HG02938 (cell line): ENCODE measurements at regions not wholly inside any gene's neighbourhood (a gene's known extent, or its start where the extent isn't known, plus 50 kb on each side); places are given as distances from the start of the nearest gene placed in this dataset.
"Not testable (repeated sequence)": the region's sequence is repeated elsewhere in the genome, so short reads cannot be mapped to it uniquely, and the experiment has no call there.

ENCODE experiments used
- ATAC-seq: cut with Tn5 transposase; IDR thresholded peaks from one replicate; pipeline ENCODE4 v1.9.1; 2021; ENCODE audit warnings: mild to moderate bottlenecking, moderate library complexity; ENCODE audit not compliant: unreplicated experiment

GRCh38 chrX:98028691-98029090 is 1145.0 kb downstream of the RPA4 start:
- ATAC-seq: no peak

DNA sequence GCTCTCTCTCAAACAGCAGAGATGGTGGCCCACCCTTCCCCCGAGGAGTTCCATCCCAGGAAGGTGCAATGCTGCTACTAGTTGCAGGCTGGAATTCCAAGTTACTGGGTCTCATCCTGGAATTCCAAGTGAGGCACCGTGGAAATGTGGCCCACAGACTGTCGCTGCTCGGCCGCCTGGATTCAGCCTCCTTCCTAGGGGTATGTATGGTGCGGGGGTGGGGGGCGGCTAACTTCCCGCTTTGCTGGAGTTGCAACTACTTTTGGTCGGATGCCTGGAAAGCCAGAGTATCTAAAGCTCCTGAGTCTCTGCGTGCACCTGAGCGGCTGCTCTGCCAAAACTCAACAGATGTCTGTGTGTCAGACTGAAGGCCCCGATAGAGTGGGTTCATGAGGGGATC is 1146.2 kb downstream of the RPA4 start:
- ATAC-seq: no peak

DNA sequence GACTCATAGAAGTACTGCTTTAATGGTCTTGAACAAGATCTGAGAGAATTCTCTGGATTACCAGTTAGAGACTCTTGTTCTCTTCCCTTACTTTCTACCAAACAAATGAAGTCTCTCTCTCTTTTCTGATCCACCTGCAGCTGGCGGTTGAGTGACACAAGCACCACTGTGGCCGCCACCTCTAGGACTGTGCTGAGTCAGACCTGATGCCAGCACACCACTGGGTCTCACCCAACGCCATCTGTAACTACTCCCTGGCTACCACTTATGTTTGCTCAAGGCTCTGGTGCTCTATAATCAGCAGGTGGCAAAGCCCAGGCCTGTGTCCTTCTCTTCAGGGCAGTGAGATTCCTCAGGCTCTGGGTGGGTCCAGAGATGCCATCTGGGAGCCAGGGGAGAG is 1173.5 kb downstream of the RPA4 start:
- no peak for ATAC-seq

- no peak for ATAC-seq
Observed at GRCh38 chrX:98065151-98065550, 1181.4 kb downstream of the RPA4 start.

- ATAC-seq: no peak
Observed at GRCh38 chrX:98067611-98068010, 1183.9 kb downstream of the RPA4 start.

DNA sequence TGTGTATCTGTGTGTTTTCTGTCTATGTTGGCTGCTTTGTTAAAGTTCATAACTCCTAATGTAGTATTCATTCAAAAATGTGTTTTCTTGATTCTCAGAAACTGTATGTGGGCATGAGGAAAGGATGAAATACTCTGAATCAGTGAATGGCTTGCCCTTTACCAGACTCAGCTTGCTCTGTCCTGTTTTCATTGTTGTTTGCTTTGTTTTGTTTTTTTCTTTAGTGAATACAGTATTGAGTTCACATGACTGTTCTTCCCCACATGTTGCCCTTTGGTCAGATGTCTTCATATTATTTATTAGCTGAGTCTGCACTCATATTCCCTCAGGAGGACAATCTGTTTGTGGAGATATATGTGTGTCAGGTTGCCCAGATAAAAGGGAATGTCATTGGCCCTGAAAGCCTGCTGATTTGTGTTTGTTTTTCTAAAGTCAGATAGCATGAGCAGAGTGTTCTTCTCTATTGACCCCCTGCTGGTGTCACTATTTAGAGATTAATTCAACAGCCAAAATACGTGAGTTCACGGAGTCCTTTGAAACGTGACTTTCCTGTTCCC is 1184.4 kb downstream of the RPA4 start:
- ATAC-seq: no peak

DNA sequence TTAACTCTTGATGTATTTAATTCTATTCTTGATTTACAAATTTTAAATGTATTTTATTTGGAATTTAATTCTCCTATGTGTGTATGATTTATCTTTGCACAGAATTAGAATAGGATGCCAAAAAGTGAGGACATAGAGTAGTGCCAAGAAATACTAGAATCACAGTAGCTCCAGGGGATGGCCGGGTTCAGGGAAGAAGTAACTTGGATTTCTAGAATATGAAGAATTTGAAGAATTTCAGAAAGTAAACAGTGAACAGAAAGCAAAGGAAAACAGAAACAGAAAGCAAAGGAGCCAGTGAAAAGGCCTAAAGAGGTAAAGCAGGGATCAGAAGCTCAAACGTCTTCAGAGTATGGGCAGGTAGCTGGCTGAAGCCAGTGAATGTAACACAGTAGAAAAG is 1187.6 kb downstream of the RPA4 start:
- ATAC-seq: no peak

DNA sequence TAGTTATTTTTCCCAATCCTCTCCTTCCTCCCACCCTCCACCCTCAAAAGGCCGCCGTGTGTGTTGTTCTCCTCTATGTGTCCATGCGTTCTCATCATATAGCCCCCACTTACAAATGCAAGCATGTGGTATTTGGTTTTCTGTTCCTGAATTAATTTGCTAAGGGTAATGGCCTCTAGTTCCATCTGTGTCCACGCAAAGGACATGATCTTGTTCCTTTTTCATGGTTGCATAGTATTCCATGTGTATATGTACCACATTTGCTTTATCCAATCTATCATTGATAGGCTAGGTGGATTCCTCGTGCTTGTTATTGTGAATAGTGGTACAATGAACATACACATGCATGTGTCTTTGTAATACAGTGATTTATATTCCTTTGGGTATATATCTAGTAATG is 1193.7 kb downstream of the RPA4 start:
- no peak for ATAC-seq

DNA sequence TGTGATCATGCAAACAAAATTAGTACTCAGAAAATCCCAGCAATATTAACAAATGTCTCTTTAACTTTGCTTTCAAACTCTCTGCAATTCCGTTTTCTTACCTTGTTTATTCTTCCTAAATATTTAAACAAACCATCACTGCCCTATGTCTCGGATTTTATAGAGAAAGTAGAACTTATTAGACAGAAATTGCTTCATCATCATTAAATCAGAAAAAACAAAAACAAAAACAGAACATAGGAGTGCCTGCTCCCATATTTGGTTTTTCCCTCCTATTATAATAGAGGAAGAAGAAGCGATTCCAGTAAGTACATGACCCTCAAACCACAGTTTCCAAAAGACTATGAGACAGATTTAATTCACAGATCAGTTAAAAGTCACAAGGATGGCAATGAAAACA is 1228.0 kb downstream of the RPA4 start:
- no peak for ATAC-seq

GRCh38 chrX:98114021-98114420 is 1230.3 kb downstream of the RPA4 start:
- ATAC-seq: no peak

GRCh38 chrX:98141466-98141865 is 1257.8 kb downstream of the RPA4 start:
- ATAC-seq: no peak

DNA sequence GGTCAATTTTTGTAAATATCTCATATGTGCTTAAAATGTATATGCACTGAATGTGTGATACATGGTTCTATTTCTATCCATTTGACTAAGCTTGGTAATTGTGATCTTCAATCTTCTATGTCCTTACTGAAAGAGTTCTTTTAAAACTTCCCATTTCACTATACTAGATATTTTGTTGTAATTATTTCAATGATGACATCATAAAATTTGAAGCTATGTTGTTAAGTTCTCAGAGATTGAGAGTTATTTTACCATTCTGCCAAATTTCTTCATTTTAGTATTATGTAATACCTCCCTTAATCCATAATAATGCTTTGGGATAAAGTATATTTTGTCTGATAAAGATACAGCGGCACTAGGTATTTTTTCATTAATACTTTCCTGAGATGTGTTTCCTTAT is 1307.3 kb downstream of the RPA4 start:
- ATAC-seq: no peak

GRCh38 chrX:98194036-98194435 is 1310.3 kb downstream of the RPA4 start:
- ATAC-seq: no peak

- ATAC-seq: no peak
Observed at GRCh38 chrX:98203800-98204199, 1320.1 kb downstream of the RPA4 start.

GRCh38 chrX:98207947-98208346 is 1324.2 kb downstream of the RPA4 start:
- ATAC-seq: no peak

DNA sequence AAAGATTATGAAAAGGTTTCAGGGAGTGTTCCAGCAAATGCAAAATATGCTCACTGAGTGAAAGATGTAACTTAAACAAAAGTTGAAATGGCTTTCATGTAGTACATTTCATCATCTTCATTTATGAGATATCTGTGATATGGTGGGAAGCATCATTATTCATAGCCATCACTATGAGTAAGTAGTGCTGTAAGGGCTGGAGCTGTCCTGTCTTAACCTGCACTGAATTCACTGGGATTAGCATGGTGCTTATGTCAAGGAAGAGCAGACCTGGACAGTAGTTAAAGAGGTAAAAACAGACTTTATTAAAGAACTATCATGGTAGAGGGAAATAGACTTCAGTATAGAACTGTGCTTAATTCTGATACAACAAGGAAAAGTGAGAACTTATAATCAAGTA is 1347.3 kb downstream of the RPA4 start:
- no peak for ATAC-seq

DNA sequence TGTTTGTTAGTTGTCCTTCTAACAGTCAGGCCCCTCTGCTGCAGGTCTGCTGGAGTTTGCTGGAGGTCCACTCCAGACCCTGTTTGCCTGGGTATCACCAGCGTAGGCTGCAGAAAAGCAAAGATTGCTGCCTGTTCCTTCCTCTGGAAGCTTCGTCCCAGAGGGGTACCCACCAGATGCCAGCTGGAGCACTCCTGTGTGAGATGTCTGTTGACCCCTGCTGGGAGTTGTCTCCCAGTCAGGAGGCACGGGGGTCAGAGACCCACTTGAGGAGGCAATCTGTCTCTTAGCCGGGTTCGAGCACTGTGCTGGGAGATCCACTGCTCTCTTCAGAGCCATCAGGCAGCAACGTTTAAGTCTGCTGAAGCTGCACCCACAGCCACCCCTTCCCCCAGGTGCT is 1356.4 kb downstream of the RPA4 start:
- ATAC-seq: not testable (repeated sequence)

GRCh38 chrX:98263135-98263534 is 1379.4 kb downstream of the RPA4 start:
- no peak for ATAC-seq

DNA sequence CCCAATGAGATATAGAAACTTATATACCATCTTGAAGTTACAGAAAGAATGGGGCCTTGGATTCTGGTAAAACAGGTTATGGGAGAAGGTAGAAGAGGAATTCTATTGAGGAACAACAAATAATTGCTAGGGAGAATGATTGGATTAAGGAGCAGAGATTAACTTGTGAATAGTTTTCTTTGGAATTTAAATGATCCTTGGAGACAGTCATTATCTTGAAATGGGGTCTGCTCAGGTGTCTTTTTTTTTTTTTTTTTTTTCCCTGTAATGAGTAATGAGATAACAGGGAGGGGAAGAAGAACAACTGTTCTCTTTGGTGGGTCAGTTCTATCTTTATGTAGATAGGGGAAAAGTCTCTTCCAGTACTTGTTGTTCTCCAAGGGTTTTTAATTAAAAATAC is 1406.0 kb downstream of the RPA4 start:
- ATAC-seq: no peak

- ATAC-seq: no peak
Observed at GRCh38 chrX:98294310-98294709, 1410.6 kb downstream of the RPA4 start.

DNA sequence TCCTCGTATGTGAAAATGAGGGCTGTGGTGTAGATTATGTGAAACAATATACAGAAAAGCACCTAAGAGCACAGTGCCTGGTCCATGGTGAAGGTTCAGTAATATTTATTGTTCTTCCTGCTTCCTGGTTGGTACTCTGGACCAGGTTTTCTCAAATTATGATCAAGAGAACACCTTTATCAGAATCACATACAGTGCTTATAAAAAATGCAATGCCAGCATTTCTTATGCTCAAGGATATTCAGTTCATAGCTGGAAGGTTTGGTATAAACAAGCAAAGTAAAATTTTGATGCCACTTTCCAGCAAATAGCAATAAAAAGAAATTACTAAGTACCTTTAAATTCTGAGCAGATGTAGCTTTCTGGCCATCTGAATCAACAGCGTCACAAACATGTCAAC is 1412.4 kb downstream of the RPA4 start:
- ATAC-seq: no peak

- no peak for ATAC-seq
Observed at GRCh38 chrX:98299785-98300184, 1416.1 kb downstream of the RPA4 start.

GRCh38 chrX:98300536-98300935 is 1416.8 kb downstream of the RPA4 start:
- not testable (repeated sequence) for ATAC-seq

DNA sequence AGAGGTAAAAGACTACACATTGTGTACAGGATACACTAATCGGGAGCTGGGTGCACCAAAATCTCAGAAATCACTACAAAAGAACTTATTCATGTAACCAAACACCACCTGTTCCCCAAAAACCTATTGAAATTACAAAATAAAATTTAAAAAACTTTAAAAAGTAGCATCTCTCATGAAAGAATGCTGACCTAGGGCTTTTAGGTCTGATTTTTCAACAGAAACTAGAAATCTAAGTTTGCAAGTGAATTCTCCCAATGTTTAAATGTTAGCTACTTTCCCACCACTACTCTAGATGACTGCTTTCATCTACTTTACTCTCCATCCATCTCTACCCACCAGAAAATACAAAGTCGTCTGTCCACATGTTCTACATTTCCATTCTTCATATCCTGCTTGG is 1447.7 kb downstream of the RPA4 start:
- ATAC-seq: no peak
